GM18519 (cell line): ENCODE measurements at regions not wholly inside any gene's neighbourhood (a gene's known extent, or its start where the extent isn't known, plus 50 kb on each side); places are given as distances from the start of the nearest gene placed in this dataset.

Source experiments
- ATAC-seq: cut with Tn5 transposase; IDR thresholded peaks from one replicate; pipeline ENCODE4 v1.9.1; 2021; ENCODE audit warnings: mild to moderate bottlenecking, moderate library complexity; ENCODE audit not compliant: unreplicated experiment, low FRiP score

DNA sequence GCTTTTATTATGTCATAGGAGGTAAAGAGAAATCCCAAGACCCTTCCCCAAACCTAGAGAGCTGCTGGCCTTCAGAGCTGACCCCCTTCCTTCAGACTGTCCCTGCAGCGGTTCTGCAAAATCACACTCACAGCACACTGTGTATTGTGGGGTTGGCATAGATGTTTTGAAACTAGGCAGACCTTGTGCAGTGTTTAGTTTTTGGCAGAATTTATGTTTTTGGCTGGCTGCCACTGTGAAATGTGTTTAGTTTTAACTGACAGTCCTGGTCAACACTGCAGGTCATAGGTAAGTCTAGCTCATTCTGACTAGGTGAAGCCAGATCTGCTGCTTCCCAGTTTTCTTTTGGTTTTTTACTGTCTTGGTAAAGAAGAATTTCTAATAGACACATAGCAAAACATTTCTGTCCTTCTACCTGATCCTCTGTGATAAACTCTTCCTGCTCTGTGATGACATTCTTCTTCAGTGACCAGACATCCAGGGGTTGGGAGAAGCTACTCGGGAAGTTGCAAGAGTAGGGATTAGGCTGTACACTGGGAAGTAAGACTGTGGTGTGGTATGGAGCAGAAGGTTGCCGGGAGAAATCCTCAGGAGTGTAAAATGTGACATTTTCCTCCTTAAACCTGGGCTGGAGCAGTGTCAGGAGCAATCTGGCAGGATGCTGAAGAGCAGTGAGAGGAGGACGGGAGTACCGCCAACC lies 209.6 kb upstream of the MCTP2 start:
- ATAC-seq: no peak

DNA sequence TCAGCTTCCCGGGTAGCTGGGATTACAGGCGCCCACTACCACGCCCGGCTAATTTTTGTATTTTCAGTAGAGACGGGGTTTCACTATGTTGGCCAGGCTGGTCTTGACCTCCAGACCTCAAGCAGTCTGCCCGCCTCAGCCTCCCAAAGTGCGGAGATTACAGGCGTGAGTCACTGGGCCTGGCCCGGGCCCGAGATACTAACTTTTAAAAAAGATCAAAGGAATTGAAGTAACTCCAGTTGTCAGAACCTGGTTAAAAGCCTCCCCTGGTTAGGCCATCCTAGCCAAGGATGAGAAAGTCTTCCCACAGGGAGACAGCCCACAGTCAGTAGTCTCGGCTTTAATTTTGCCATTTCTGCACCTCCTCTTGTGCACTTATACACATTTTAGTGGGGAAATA lies 212.3 kb upstream of the MCTP2 start:
- no peak for ATAC-seq

DNA sequence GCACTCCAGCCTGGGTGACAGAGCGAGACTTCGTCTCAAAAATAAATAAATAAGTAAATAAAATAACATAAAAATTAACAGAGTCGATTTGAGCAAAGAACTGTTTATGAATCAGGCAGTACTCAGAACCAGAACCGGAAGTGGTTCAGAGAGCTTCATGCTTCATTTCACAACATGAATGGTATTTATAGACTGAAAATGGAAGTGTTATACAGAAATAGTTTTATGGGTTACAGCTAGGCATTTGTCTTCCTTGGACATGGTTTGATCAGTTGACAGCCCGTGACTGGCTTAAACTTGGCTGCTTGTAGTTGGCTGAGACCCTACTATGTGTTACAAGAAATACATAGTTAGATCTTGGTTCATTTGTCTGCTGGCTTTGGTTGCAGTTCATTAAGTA lies 216.0 kb upstream of the MCTP2 start:
- no peak for ATAC-seq

DNA sequence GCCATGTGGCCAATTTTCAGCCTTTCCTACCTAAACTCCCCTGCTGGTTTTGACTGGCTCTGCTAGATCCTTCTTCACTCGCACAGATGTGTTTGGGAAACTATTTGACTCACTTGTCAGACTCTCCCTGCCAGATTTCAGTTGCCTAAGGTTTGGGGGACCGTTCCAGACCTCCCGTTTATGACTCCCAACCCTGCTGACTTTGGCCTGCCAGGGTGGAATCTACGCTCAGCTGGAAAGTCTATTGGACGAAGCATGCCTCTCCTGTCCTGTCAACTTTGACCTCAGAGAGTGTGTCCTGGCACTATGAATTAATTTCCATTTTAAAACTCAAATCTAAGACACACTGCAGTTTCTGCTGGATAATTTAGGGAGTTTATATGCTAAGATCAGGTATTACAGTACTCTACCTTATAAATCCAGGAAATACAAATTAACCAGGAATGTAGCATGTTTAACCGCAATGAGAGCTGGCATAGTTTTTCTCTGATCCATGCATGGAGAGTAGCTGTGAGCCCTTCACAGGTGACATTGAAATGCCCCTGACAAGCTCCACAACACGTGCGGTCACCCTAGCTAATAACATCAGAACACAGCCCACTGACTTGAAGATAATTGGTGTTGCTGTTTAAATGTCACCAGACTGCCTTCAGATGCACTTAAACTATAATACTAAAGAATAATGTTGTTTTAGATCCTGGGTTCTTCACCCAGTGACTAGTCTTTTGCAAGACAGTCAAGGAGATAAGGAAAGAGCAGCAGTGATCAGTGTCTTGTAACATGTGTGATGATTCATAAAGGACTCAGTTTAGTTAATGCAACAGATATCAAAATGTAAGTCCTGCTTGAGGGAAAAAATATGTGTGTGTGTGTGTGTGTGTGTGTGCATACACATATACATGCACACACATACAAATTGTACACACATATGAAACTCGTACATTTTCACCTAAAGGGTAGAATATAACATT lies 223.0 kb upstream of the MCTP2 start:
- ATAC-seq: no peak

DNA sequence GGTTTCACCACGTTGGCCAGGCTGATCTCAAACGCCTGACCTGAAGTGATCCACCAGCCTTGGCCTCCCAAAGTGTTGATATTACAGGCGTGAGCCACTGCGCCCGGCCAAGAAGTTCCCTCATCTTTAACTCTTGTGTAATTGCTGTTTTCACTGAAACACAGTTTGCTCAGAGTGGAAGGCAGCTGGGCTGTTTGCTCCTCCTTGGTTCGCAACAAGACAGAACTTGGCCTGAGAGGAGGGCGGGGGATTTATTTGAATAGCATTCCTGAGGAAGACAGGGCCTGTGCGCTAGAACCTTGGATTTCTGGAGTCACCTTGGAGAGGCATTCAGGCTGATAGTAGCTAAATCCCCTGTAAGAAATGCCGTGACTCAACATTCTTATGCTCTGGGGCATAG lies 226.7 kb upstream of the MCTP2 start:
- ATAC-seq: no peak

DNA sequence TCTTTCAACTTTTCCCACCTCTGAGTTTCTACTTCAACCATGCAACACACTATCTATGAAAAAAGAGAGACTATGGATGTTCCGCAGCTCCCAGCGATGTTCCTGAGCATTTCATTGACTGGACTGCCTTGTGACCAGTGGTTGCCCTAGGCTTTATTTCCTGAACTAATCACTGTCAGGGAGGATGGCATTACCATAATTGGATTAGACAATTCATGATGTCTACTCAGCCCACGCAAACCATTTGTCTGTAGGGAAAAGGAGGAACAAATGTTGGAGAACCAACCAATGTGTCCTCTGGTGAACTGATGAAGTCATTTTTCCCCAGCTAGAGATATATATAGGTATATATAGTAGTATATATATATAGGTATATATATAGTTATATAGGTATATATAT lies 229.3 kb upstream of the MCTP2 start:
- ATAC-seq: no peak

DNA sequence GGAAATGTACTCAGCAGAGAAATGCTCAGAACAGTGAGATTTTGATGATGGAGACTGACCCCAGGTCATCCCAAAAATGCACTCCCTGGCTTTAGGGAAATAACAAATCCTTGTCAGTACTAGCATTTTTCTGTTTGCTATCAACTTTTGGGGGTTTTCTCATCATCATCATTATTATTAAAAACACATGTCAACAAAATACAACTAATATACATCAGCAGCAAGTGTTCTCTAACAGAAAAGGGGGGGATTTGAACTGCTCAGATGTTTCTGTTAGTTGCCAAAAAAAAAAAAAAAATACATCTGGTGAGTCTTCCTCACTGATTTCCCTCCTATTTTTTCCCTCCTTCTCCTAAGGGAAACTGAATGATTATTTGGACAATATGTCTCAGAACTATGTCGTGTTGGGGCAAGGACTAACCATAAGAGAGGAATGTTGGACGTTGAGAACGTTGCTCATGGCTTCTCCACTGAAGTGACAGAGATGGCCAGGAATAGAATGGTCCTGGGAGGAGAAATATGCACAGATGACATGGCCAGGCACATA lies 230.0 kb upstream of the MCTP2 start:
- ATAC-seq: no peak

DNA sequence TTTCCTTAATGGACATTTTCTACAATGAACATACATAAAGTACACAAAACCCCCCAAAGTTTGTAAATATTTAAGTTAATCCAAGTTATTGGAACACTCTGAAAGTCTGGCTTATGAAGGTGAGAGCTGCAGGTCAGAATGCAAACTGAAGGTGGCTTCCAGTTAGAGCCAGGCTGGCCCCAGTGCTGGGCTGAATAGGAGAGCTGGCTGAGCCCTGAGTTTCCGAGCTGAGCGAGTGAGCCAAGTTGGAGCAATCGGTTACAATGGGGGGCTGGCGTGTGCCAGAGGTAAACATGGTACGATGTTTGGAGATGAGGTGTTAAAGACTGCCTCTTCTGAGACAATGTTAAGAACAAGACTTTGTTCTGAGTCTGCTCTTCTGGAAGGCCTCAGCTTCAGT lies 230.8 kb upstream of the MCTP2 start:
- ATAC-seq: no peak

DNA sequence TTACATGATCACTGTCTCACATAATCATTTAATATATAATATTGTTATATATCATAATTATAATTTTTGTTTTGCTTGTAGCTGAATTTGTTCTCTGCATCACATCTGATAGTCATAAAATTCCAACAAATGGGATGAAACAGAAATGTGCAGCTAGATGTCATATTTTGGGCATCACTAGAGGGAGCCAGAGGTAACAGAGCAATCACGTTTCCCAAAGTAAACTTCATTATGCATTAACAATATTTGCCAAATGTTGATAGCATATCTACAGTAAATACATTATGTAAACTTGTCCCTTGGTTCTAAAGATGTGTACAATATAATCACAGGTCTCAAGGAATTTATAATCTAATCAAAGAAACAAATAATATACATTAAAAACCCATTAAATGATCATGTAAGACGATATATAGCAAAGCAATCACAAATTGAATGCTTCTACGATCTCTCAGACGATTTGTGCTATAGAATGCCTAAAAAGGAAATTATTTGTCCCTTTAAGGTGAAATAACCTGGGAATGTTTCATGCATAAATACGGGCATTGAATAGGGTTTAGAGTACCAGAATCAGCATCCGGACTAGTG lies 234.2 kb upstream of the MCTP2 start:
- no peak for ATAC-seq

DNA sequence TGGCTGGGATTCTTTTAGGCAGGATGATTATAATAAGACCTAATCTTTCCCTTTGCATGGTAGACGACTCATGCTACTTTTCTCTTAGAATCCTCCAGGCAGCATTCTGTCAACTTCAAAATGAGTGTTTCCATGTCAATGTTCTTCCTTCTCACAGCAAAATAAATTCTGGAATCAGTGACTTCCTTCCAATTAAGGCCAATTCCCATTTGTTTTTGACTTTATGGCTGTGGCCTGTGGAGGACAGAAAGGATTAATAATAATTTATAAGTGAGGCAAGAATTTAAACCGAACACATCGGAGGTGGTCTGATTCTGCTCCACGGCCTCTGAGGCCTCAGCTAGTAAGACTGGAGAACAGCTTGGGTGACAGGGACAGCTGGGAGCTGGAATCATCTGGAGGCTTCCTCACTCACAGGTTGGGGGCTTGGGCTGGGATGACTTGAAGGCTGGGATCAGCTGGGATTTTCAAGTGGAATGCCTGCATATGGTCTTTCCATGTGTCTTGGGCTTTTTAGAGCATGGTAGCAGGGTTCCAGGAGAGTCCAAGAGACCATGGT lies 241.8 kb upstream of the MCTP2 start:
- ATAC-seq: no peak

DNA sequence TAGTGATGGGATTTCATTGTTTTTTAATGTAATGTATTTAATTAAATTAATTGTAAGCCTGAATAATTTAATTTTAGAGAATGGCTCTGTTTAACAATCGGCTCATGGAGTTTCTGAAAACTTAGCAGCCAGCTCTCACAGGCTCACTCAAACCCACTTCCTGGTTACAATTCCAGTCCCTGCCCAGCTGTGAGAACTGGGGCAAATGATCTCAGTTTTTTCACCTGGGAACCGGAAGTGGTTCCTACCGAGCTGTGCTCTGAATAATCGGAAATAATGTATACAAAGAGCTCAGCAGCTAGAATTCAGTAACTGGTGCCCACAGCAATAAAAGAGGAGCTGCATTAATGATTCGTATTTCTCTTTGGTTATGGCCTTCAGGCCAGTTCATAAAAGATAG lies 244.3 kb upstream of the MCTP2 start:
- no peak for ATAC-seq

DNA sequence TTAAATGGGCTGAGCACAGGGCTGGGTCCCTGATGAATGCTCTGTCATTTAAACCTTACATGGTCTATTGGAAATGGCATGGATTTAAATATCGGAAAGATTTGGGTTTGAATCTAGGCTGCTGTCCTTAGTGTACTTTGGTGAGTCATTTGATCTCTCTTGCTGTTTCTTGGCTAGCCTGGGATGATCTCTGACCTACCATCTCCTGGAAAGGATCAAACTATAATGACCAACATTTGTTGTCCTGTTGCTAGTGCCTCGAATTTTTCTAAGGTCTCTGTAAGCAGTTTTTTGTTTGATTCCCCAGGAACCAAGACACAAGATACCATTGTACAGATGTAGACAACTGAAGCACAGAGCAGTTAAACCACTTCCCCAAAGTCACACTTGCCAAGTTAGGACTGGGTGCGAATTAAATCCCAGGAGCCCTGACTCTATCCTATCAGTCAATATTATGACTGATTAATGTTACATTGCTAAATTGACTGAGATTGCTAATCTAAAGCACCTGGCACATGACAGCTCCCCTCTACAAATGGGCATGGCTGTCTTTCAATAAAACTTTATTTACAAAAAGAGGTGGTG lies 244.9 kb upstream of the MCTP2 start:
- no peak for ATAC-seq

DNA sequence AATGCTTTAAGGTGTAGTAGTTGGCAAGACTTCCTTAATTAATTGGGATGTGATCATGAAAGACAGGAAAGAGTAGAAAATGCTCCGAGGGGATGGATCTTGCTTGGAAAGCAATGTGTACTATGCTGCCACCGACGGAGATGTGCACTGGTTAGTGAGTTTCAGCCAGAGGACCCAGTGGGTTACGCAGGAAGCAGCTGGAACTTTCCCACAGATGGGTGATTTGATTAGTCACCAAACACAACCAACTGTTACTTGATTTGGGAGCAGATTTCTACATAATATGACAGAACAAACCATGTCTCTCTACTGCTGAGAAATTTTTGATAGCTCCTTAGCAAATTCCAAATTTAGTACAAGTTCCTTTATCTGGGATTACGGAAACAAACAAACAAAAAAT lies 245.4 kb upstream of the MCTP2 start:
- no peak for ATAC-seq

DNA sequence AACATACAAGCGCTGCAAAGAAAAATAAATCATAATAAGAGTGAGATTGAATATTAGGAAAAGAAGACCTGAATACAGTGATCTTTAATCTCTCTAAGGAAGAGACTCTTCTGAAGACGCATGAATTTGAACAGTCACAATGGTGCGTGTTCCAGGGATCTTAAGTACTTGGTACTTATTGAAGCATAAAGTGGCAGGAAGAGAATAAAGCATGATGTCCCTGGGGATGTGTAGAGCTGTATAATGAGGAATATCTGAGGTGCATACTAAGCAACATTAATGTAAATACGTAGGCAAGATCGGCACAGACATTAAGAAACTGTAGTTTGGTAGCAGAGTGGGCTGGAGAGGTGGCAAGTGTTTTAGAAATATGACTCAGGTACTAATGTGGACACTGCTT lies 246.2 kb upstream of the MCTP2 start:
- ATAC-seq: no peak

DNA sequence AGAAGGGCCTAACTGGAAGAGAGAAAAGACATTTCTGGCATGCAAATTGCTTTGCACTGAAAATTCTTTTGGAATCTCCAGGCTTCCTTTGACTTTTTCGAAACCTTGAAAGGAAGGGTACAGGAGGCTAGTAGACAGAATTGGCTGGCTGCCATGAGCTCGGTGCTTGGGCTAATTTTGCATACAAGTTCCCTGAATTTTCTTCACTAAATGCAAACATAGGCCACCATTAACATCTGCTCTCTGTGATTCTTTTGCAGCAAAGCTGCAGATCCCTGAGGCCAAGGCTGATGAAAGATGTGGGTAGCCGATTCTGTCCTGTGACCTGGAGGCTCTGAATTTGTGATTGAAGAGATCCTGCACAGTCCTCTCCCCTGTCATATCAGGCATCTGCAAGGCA lies 247.8 kb upstream of the MCTP2 start:
- no peak for ATAC-seq

DNA sequence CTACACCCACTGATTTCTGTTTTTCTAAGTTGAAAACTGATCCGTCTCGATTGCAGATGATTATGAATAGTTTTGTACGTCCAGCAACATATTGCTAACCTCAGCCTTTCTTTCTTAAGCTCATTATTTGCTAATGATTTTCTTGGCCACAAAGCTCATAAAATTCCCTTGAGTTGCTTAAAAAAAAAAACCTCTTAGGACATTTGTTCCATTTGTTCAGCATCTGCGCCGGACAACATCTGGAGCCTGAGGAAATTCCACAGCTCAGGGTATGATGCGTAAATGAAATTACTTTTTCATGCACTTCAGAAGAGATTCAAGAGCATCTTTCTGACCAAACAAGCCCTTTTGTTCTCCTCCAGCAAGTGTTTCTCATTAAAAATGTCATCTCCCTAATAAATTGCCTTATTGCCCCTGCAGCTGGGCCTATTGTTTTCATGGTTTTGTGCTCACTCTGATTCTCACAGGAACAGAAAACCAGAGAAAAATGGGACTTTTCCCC lies 249.1 kb upstream of the MCTP2 start:
- no peak for ATAC-seq

DNA sequence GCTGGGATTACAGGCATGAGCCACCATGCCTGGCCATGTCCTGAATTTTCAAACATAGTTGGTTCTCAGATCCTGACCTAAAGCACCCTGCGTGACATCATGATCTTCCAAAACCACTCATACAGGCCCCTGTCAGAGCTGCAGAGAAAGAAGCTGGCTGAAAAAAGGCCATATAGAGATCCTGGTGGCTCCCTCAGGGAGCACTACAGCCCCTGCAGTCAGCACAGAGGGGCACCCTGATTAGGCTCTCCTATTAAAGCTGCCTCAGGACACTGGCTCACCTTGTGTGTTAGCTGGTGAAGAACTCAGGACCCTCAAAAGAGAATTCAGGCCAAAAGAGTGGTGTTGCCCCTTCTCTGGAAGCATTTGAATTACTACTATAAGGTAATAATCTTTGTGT lies 249.7 kb upstream of the MCTP2 start:
- no peak for ATAC-seq

DNA sequence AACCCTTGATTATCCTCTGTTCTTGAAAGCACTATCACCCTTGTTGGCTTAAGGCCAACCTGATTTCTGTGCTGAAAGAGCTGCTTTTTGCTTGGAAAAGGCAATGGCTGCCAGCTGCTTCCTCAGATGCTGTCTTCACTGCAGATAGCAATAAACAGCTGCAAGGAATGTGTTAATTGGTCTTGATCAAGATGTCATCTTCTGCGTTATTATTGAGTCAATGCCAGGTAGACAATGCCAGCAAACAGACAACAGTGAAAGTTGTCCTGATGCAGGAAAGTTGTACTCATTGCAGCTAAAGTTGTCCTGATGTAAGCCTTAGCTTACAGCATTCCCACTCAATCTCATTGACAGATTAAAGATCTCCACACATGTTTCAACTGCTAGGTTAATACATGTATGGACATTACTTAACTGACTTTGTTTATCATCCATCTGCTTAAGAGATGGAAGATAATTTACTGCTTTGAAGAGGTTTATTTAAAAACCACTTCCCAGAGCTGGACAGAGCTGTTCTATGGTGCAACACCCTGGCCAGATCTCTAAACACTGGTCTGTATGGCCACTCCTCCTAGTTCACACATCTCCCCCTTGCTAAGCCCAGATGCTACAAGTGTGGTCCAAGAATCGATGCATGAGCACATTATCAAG lies 251.0 kb upstream of the MCTP2 start:
- no peak for ATAC-seq

DNA sequence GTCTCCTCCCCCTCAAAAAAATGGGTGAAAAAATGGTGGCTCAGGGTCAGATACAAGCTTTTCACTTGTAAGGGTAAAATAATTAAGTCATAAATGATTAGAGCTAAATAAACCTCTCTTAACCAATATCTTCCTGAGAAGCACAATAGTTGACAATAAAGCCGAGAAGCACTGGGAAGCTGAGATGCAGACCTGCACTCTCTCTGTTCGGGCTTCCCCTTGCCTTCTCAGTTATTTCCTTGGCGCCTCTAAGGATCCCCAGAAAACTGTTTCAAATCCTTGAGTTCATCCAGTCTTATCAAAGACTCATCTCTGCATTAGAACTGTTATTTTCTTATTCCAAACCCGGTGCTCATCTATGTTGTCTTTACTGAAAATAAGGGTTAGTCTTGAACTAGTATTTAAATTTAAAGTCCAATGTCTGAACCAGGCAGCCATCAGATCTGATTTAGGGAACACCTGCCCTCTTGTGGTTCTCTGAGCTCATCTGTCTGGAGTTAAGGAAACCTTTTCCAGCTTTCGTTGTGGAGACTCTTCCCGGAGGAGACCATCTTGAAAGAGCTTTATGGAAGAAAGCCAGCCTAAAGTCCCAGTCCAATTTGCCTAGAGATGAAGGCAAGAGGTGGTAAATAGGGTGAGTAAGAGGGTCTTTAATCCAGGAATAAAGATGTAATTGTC lies 256.4 kb upstream of the MCTP2 start:
- ATAC-seq: no peak
